ENCODE measurements at regions not wholly inside any gene's neighbourhood (a gene's known extent, or its start where the extent isn't known, plus 50 kb on each side); places are given as distances from the start of the nearest gene placed in this dataset.
A peak's percentile ranks its signal among the peaks of the same experiment; 100 is the strongest.
"Not testable (repeated sequence)": the region's sequence is repeated elsewhere in the genome, so short reads cannot be mapped to it uniquely, and the experiment has no call there.

GRCh38 chr5:69907941-69908340 is 117.1 kb upstream of the SERF1B start:
- H3K27me3 ChIP-seq (ENCODE audit: insufficient read depth, low read depth, severe bottlenecking); H3K27ac ChIP-seq; H3K36me3 ChIP-seq; H3K4me3 ChIP-seq (ENCODE audit: low read depth, low read length); H3K9me3 ChIP-seq (ENCODE audit: severe bottlenecking): not testable (repeated sequence)
- DNase-seq: peak; percentile 2

DNA sequence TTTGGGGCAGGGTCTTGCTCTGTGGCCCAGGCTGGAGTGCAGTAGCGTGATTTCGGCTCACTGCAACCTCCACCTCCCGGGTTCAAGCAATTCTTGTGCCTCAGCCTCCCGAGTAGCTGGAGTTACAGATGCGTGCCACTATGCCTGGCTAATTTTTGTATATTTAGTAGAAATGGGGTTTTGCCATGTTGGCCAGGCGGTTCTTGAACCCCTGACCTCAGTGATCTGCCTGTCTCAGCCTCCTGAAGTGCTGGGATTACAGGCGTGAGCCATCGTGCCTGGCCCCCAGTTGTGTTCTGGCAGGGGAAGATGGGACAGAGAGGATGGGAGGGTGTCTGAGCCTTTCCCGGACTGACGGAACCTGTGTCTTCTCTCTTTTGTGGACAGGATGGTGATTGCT is 111.3 kb upstream of the SERF1B start:
- not testable (repeated sequence) for H3K4me3 ChIP-seq (ENCODE audit: low read depth, low read length); DNase-seq; H3K36me3 ChIP-seq; H3K27me3 ChIP-seq (ENCODE audit: insufficient read depth, low read depth, severe bottlenecking); H3K9me3 ChIP-seq (ENCODE audit: severe bottlenecking); H3K27ac ChIP-seq
